Umbilical cord (tissue), 1 donor: ENCODE measurements at regions not wholly inside any gene's neighbourhood (a gene's known extent, or its start where the extent isn't known, plus 50 kb on each side); places are given as distances from the start of the nearest gene placed in this dataset.
A peak's percentile ranks its signal among the peaks of the same experiment; 100 is the strongest.
"Not testable (repeated sequence)": the region's sequence is repeated elsewhere in the genome, so short reads cannot be mapped to it uniquely, and the experiment has no call there.

ENCODE experiments used
- DNase-seq: peaks from one replicate; pipeline ENCODE4 v3.0.0-alpha.2; 2015; ENCODE audit warnings: low spot score

- no peak for DNase-seq
Measured at GRCh38 chr17:63250830-63251229, 195.3 kb downstream of the CYB561 start.

DNA sequence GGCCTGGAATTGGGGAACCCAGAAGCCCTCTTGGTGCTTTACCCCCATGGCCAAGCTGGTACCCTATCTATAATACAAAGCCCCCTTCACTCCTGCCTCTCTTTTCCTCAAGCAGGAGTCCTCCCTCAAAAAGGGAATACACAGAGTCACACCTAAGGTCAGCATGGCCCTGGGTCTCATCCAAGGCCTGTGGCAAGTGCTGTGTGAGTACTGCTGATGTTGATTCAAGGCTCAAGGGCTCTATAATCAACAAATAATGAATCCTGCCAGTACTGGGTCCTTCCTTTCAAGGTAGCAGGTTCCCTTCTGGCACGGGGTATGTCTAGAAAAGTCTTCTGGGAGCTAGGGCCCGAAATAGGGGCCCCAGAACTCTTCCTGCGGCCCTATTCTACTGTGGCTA lies 187.3 kb downstream of the CYB561 start:
- DNase-seq, result no peak

- DNase-seq, result peak; percentile 15
Measured at GRCh38 chr17:63262751-63263476, 183.2 kb downstream of the CYB561 start.

- no peak for DNase-seq
Measured at GRCh38 chr17:63265526-63265925, 180.6 kb downstream of the CYB561 start.

- no peak for DNase-seq
Measured at GRCh38 chr17:63267846-63268245, 178.3 kb downstream of the CYB561 start.

GRCh38 chr17:63268827-63269226 lies 177.3 kb downstream of the CYB561 start:
- DNase-seq, result no peak

GRCh38 chr17:63270610-63271009 lies 175.5 kb downstream of the CYB561 start:
- DNase-seq, result no peak

DNA sequence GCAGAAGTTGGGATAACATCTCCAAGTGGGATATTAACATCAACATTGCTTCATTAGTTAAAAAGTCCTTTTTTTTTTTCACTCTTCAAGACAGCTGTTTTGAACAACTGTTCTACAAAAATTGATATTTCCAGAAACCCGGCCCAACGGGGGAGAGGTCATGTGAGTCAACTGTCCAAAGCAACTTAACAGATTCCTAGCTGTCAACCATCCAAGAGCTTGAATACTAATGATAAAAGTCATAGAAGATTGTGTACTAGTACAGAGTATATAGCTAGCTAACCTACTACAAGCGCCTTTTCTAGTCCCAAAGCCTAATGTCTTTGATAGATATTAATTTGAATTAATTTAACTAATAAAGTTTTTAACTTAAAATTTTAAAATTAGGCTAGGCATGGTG lies 172.0 kb downstream of the CYB561 start:
- DNase-seq, result no peak

GRCh38 chr17:63275318-63275970 lies 170.7 kb downstream of the CYB561 start:
- DNase-seq, result no peak

- no peak for DNase-seq
Measured at GRCh38 chr17:63275971-63276745, 169.9 kb downstream of the CYB561 start.

- DNase-seq, result no peak
Measured at GRCh38 chr17:63276821-63277220, 169.3 kb downstream of the CYB561 start.

- no peak for DNase-seq
Measured at GRCh38 chr17:63277629-63278028, 168.5 kb downstream of the CYB561 start.

DNA sequence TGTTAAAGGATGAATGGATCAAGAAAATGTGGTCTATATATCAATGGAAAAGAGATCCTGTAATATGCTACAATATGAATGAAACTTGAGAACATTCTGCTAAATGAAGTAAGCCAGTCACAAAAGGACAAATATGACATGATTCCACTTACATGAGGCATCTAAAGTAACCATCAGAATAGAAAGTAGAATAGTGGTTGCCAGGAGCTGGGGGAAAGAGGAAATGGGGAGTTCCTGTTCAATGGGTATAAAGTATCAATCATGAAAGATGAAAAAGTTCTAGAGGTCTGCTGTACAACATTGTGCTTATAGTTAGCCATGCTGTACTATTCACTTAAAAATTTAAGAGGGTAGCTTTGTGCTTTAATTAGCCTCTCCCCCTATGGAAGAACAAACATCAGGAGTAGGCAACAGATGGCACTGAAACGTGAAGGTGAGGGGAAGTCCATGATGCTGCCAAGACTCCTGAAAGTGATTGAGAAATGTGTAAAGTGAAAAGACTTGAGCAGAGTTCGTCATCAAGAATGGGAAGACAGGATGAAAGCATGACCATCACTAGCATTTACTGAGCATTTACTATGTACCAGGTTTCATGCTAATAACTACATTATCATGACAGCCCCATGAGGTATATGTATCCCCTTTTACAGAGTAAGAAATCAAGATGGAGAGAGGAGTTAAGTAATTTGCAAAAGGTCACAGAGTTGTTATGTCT lies 167.2 kb downstream of the CYB561 start:
- DNase-seq, result no peak

GRCh38 chr17:63279498-63280230 lies 166.4 kb downstream of the CYB561 start:
- DNase-seq, result no peak

GRCh38 chr17:63282455-63282854 lies 163.7 kb downstream of the CYB561 start:
- DNase-seq, result no peak

- DNase-seq, result no peak
Measured at GRCh38 chr17:63285551-63285950, 160.6 kb downstream of the CYB561 start.

DNA sequence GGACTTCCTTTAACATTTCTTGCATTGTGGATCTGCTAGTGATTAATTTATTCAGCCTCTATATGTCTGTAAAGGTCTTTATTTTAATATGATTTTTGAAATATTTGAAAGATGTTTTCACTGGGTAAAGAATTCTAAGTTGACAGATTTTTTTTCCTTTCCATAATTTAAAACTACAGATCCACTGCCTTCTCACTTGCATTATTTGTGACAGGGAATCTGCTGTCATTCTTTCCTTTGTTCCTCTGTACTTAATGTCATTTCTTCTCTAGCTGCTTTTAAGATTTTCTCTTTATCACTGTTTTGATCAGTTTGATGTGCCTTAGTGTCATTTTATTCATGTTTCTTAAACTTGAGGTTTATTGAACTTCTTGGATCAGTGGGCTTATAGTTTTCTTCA lies 159.9 kb downstream of the CYB561 start:
- DNase-seq, result no peak

- DNase-seq, result not testable (repeated sequence)
Measured at GRCh38 chr17:63287006-63287405, 159.1 kb downstream of the CYB561 start.

DNA sequence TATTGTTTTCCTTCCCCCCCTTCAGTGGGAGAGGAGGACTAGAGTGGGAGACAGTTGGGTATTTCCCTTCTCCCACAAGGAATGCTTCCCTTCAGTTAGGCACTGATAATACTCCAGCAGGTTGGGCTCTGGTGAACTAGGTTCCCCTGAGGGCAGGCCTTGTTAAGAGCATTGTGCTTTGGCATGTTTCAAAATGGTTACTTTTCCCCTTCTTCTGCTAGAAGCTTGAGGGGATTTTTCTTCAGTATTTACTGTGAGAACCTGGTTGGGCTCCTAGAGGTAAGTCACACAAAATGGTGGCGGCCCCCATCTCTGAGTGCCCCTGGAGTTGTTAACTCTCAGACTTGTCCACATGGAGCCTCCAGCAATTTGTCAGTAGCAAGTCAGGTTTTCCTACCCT lies 156.2 kb downstream of the CYB561 start:
- no peak for DNase-seq

- no peak for DNase-seq
Measured at GRCh38 chr17:63290351-63290750, 155.8 kb downstream of the CYB561 start.

DNA sequence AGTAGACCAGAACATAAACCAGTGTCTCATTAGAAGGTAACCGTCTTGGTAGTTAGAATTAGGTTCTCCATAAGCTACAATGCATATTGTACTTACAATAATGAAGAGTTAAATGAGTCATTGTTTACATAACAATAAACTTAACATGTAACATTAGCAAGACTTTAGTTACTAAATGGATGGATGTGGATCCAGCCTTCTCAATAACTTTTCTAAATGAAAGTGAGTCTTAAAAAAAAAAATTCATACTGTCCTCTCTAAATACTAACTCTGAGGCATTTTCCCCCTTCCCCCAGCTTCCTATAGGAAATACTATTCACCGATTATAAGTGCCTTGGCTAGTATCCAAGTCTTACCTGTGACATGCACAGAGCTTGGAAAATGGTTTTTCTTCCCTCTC lies 155.3 kb downstream of the CYB561 start:
- no peak for DNase-seq
